G401 (cell line): ENCODE measurements at regions not wholly inside any gene's neighbourhood (a gene's known extent, or its start where the extent isn't known, plus 50 kb on each side); places are given as distances from the start of the nearest gene placed in this dataset.

Source experiments
- DNase-seq: peaks from one replicate; pipeline ENCODE4 v3.0.0-alpha.2; 2015; ENCODE audit warnings: low spot score
- in situ Hi-C: cut with HindIII; loops from 2 replicates; pipeline ENCODE4 v1.10.0; 2016; ENCODE audit warnings: low sequenced_read_pairs, mixed read lengths

DNA sequence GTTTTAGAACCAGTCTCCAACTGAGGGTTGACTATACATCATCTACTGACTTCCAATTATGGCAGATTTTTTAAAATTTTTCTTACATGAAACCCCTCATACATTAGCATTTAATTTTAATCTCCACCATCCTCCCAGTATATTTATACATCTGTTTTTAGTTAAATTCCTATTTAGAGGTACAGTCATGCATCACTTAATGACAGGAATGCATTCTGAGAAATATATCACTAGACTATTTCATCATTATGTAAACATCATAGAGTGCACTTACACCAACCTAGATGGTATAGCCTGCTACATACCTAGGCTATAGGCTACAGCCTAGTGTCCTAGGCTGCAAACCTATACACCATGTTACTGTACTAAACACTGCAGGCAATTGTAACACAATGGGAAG is 316.7 kb upstream of the MARCKS start:
- in situ Hi-C loops: no loop called here
- DNase-seq: no peak

GRCh38 chr6:113551168-113551567 is 306.0 kb upstream of the MARCKS start:
- in situ Hi-C loops: no loop called here
- no peak for DNase-seq

- no peak for DNase-seq
- in situ Hi-C loops: no loop called here
Measured at GRCh38 chr6:113556775-113557174, 300.4 kb upstream of the MARCKS start.

DNA sequence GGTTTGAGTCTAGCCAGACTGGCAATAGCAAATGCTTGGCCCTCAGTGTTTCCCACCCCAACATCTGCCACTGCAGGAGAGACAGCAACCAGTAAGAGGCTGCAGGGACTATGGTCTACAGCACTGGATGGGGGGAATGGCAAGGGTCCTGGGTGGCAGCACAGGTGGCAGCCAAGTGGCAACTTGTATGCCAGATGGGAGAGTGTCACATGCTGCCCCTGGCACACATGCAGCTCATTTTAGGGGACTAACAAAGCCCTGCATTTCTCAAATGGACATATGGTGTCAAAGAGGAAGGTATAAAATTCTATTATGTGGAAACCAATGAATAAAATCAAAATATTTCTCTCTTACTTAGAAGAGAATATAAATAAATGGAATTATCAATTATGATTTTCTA is 298.7 kb upstream of the MARCKS start:
- peak; percentile 57 for DNase-seq

GRCh38 chr6:113558966-113559365 is 298.2 kb upstream of the MARCKS start:
- in situ Hi-C loops: no loop called here
- DNase-seq: peak; percentile 29

More for the DNA sequence above, 298.7 kb upstream of the MARCKS start:
- in situ Hi-C loops: no loop called here

DNA sequence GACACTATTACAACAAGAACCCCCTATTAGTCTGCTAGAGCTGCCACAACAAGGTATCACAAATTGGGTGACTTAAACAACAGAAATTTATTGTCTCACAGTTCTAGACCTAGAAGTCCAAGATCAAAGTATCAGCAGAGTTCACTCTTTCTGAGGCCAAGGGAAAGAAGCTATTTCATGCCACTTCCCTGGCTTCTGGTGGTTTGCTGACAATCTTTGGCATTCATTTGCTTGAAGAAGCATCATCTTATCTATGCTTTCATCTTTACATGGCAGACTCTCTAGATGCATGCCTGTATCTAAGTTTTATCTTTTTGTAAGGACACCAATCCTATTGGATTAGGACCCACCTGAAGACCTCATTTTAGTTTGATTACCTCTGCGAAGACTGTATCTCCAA is 296.8 kb upstream of the MARCKS start:
- in situ Hi-C loops: no loop called here

DNA sequence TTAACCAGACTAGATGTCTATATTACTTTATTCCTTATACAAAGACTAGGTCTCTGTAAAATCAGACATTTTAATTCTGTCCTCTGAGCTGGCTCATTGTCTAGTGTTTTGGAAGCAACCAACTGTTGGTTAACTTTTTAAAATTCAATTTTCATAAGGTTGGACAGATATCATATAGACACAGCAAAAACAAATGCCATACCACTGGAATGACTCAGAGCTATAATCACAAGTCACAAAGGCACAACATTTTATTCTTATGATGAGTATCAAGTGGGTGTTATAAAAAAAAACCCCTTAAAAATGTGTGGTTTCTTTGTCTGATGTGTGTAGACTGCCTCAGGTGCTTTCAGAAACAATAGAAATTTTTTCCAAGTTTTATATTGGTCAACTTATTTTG is 296.2 kb upstream of the MARCKS start:
- in situ Hi-C loops: no loop called here
- DNase-seq: no peak

More for the DNA sequence above, 296.8 kb upstream of the MARCKS start:
- no peak for DNase-seq

- no peak for DNase-seq
- in situ Hi-C loops: no loop called here
Measured at GRCh38 chr6:113562248-113562647, 294.9 kb upstream of the MARCKS start.

DNA sequence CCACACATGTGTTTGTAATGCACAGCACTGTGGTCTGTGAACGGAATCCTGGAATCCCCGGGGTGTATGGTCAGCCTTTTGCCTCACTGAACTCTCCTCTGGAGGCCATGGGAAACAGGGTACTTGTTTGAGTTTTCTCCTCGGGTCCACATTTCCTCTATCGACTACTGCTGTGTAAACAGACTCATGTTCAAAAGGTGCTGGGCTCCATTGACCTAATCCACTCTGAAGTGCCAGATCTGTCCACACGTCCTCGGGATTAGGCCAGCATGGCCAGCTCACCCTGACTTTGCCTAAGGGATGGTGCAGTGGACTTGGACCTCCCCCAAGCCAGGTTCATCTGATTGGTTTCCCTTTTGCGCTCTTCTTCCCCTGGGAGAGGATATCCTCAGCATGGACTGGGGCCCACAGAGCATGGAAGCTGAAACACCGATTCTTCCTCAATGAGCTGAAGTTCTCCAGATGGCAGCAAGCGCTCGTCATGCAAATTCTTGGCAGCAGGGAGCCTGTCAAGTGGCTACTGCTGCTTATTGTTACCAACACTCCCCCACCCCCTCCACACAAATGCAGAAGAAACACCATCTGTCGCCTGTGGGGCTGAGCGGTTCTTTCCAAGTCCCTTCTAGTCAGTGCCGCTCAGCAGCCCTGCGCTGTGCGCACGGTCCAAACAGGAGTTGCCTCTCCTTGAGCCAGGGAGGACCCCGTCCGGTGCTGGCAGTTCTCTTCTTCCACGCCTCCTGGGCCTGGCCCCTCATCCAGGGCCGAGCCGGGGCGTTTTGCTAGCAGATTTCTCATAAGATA is 292.6 kb upstream of the MARCKS start:
- in situ Hi-C loops: no loop called here
- peak; percentile 99 for DNase-seq

DNA sequence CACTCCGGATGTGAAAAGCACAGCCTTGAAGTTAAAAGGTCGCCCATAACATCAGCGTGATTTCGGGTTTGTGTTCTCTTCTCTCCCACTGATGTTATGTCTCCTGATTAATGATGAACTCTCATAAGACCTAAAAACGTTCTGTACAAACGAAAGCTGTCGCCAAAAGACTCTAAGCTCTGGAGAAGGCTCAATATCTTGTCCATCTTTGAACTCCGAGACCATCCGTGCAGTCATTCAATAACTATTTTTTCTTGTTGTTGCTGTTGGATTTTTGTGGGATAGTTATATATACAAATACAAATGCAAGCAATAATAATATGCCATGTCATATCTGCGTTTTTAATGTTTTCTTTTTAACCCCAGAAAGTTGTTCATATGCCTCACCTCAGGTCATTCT is 291.8 kb upstream of the MARCKS start:
- DNase-seq: no peak
- in situ Hi-C loops: no loop called here

- in situ Hi-C loops: no loop called here
- DNase-seq: peak; percentile 47
Measured at GRCh38 chr6:113570161-113570560, 287.0 kb upstream of the MARCKS start.

DNA sequence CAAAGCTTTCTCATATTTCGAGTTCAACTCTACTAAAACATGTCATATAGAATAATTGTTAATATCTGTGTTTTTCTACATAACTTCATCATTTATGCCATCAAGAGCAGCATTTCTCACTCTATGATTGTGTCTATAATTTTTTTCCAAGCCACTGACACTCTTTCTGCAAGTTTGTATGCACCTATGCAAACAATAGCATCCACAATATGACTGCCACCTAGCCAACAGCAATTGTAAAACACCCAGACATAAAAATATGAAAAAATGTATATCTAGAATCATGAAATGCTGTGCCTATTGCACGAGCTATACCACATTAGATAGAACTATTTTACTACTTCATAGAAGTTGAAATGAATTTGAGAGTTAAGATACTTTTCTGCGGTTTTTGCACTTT is 286.5 kb upstream of the MARCKS start:
- no peak for DNase-seq
- in situ Hi-C loops: no loop called here

- in situ Hi-C loops: no loop called here
- no peak for DNase-seq
Measured at GRCh38 chr6:113574147-113574546, 283.0 kb upstream of the MARCKS start.

GRCh38 chr6:113576310-113576709 is 280.8 kb upstream of the MARCKS start:
- in situ Hi-C loops: no loop called here

GRCh38 chr6:113578691-113579090 is 278.5 kb upstream of the MARCKS start:
- in situ Hi-C loops: no loop called here
- no peak for DNase-seq

More at GRCh38 chr6:113576310-113576709, 280.8 kb upstream of the MARCKS start:
- no peak for DNase-seq

- in situ Hi-C loops: no loop called here
- no peak for DNase-seq
Measured at GRCh38 chr6:113584767-113585166, 272.4 kb upstream of the MARCKS start.

- in situ Hi-C loops: no loop called here
Measured at GRCh38 chr6:113585246-113585645, 271.9 kb upstream of the MARCKS start.

DNA sequence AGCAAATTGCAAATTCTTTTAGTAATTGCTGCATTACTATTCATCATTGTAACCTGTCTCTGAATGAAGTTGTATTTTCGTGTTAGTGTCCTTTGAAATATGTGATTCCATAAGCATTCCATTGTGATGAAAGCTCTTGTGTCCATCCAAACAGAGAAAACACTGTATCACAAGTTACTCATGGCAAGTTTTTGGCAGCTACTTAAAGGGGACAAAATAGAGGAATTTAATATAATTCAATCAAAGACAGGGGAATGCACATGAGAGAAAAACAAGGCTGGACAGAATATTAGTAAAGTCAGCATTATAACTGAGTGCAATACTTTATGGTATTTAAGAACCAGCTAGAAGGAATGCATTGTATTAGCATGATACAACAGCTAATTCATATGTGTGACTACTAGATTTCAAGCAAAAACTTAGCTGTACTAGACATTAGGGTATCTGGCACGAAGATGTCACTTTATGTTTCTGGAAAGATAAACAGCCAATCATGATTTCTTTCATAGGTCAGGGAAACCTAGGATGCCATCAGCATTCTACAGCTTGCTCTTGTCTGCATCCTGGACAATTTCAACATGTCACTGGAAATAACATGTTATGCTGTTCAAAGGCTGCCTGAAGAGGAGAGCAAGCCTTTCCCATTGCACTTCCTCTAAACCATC is 270.6 kb upstream of the MARCKS start:
- DNase-seq: no peak
- in situ Hi-C loops: no loop called here

More at GRCh38 chr6:113585246-113585645, 271.9 kb upstream of the MARCKS start:
- no peak for DNase-seq

DNA sequence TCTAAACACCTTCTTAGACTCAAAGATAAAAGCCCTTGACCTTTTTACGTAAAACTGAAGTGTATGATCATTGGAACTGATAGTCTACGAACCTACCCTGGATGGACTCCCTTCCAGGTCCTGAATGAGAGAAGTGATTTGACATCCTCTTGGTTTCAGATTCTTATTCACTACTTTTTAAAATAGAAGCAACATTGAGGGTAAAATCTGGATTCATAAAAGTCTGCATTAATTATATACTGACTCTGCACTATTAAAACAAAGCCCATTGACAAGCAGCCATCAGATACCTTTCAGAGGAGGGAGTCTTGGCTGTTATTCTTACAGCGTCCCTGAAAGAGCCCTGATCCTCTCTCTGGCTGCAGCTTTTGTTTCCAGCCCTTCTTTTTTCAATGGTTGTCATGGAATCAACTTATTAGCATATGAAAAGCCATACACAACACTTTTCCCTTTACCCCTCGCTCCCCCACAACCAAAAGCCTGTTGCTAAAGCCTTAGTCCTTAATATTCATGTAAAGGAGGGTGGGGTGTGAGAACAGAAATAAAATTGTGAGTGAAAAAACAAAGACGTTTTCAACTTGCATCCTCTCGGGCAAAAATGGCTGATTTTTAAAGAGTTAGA is 270.0 kb upstream of the MARCKS start:
- peak; percentile 35 for DNase-seq
- in situ Hi-C loops: no loop called here

GRCh38 chr6:113588646-113589045 is 268.5 kb upstream of the MARCKS start:
- no peak for DNase-seq
- in situ Hi-C loops: no loop called here
